ENCODE measurements at regions not wholly inside any gene's neighbourhood (a gene's known extent, or its start where the extent isn't known, plus 50 kb on each side); places are given as distances from the start of the nearest gene placed in this dataset.

- TF ChIP-seq MAX (IDR thresholded peaks at IDR 0.05) = no peak
- no peak for TF ChIP-seq TAF1 (IDR thresholded peaks at IDR 0.05; ENCODE audit: low read depth)
- no peak for TF ChIP-seq TCF12 (IDR thresholded peaks at IDR 0.05; ENCODE audit: low read depth)
Measured at GRCh38 chrX:69320116-69320515, 154.9 kb upstream of the PJA1 start.

GRCh38 chrX:69319376-69319775 is 154.1 kb upstream of the PJA1 start:
- TF ChIP-seq EGR1 (IDR thresholded peaks at IDR 0.05) (no peak), YY1 (IDR thresholded peaks at IDR 0.05; ENCODE audit: low read depth) (no peak), REST (IDR thresholded peaks at IDR 0.05; ENCODE audit: low read depth) (no peak), MAX (IDR thresholded peaks at IDR 0.05) (no peak), TCF12 (IDR thresholded peaks at IDR 0.05; ENCODE audit: low read depth) (no peak), RAD21 (IDR thresholded peaks at IDR 0.05; ENCODE audit: low read depth) (no peak), TAF1 (IDR thresholded peaks at IDR 0.05; ENCODE audit: low read depth) (no peak), CEBPB (IDR thresholded peaks at IDR 0.05) (no peak), CREB1 (IDR thresholded peaks at IDR 0.05; ENCODE audit: low read depth) (no peak), FOXM1 (IDR thresholded peaks at IDR 0.05; ENCODE audit: borderline replicate concordance, low read depth) (no peak), EP300 (IDR thresholded peaks at IDR 0.05; ENCODE audit: borderline replicate concordance) (no peak)

GRCh38 chrX:69318651-69319340 is 153.5 kb upstream of the PJA1 start:
- TF ChIP-seq REST (IDR thresholded peaks at IDR 0.05; ENCODE audit: low read depth) (no peak), CREB1 (IDR thresholded peaks at IDR 0.05; ENCODE audit: low read depth) (no peak), ZBTB7A (IDR thresholded peaks at IDR 0.05; ENCODE audit: low read depth) (no peak), TCF12 (IDR thresholded peaks at IDR 0.05; ENCODE audit: low read depth) (no peak), USF1 (IDR thresholded peaks at IDR 0.05) (no peak), NFIC (IDR thresholded peaks at IDR 0.05) (no peak), CEBPB (IDR thresholded peaks at IDR 0.05) (no peak), EP300 (IDR thresholded peaks at IDR 0.05; ENCODE audit: borderline replicate concordance) (no peak), EGR1 (IDR thresholded peaks at IDR 0.05) (no peak), RAD21 (IDR thresholded peaks at IDR 0.05; ENCODE audit: low read depth) (no peak), TAF1 (IDR thresholded peaks at IDR 0.05; ENCODE audit: low read depth) (no peak), MAX (IDR thresholded peaks at IDR 0.05) (no peak), YY1 (IDR thresholded peaks at IDR 0.05; ENCODE audit: low read depth) (no peak)

- no peak for TF ChIP-seq USF1 (IDR thresholded peaks at IDR 0.05)
Measured at GRCh38 chrX:69317721-69318120, 152.5 kb upstream of the PJA1 start.

- no peak for TF ChIP-seq REST (IDR thresholded peaks at IDR 0.05; ENCODE audit: low read depth)
- no peak for TF ChIP-seq NFIC (IDR thresholded peaks at IDR 0.05)
- no peak for TF ChIP-seq RAD21 (IDR thresholded peaks at IDR 0.05; ENCODE audit: low read depth)
- TF ChIP-seq MAX (IDR thresholded peaks at IDR 0.05) = no peak
- no peak for TF ChIP-seq TAF1 (IDR thresholded peaks at IDR 0.05; ENCODE audit: low read depth)
- no peak for TF ChIP-seq YY1 (IDR thresholded peaks at IDR 0.05; ENCODE audit: low read depth)
- TF ChIP-seq USF1 (IDR thresholded peaks at IDR 0.05) = no peak
- TF ChIP-seq TEAD4 (IDR thresholded peaks at IDR 0.05) = no peak
- no peak for TF ChIP-seq CREB1 (IDR thresholded peaks at IDR 0.05; ENCODE audit: low read depth)
- no peak for TF ChIP-seq TCF12 (IDR thresholded peaks at IDR 0.05; ENCODE audit: low read depth)
- TF ChIP-seq EP300 (IDR thresholded peaks at IDR 0.05; ENCODE audit: borderline replicate concordance) = no peak
- no peak for TF ChIP-seq ZBTB7A (IDR thresholded peaks at IDR 0.05; ENCODE audit: low read depth)
- TF ChIP-seq EGR1 (IDR thresholded peaks at IDR 0.05) = no peak
- TF ChIP-seq FOXM1 (IDR thresholded peaks at IDR 0.05; ENCODE audit: borderline replicate concordance, low read depth) = no peak
- no peak for TF ChIP-seq CEBPB (IDR thresholded peaks at IDR 0.05)
Measured at GRCh38 chrX:69314436-69315348, 149.4 kb upstream of the PJA1 start.

All from Ishikawa (cell line).